Parathyroid adenoma (tissue), 2 donors: ENCODE measurements at regions not wholly inside any gene's neighbourhood (a gene's known extent, or its start where the extent isn't known, plus 50 kb on each side); places are given as distances from the start of the nearest gene placed in this dataset.

ENCODE experiments used
- H2AFZ ChIP-seq: fragments of 300-600 bp; sonication (generic); one replicate; pipeline ENCODE4 v1.7.0; 2017; ENCODE audit warnings: antibody characterized with exemption, mild to moderate bottlenecking
- H3K27ac ChIP-seq: fragments of 300-600 bp; sonication (generic); one replicate; pipeline ENCODE4 v1.7.0; 2017
- H3K27me3 ChIP-seq: fragments of 300-600 bp; sonication (generic); one replicate; pipeline ENCODE4 v1.7.0; 2017; ENCODE audit warnings: low read length; ENCODE audit not compliant: control insufficient read depth, insufficient read depth
- H3K36me3 ChIP-seq: fragments of 300-600 bp; sonication (generic); one replicate; pipeline ENCODE4 v1.7.0; 2017; ENCODE audit warnings: low read length; ENCODE audit not compliant: control insufficient read depth, insufficient read depth
- H3K4me1 ChIP-seq: fragments of 300-600 bp; sonication (generic); one replicate; pipeline ENCODE4 v1.7.0; 2017; ENCODE audit warnings: control low read depth
- H3K4me2 ChIP-seq: fragments of 300-600 bp; sonication (generic); one replicate; pipeline ENCODE4 v1.7.0; 2017; ENCODE audit warnings: low read length
- H3K4me3 ChIP-seq: fragments of 300-600 bp; sonication (generic); one replicate; pipeline ENCODE4 v1.7.0; 2017; ENCODE audit warnings: low read depth, low read length
- H3K79me2 ChIP-seq: fragments of 300-600 bp; sonication (generic); one replicate; pipeline ENCODE4 v1.7.0; 2017; ENCODE audit warnings: control low read depth
- H3K9ac ChIP-seq: fragments of 300-600 bp; sonication (generic); one replicate; pipeline ENCODE4 v1.7.0; 2017; ENCODE audit warnings: mild to moderate bottlenecking
- H3K9me3 ChIP-seq: fragments of 300-600 bp; sonication (generic); one replicate; pipeline ENCODE4 v1.7.0; 2017; ENCODE audit warnings: low read length; ENCODE audit not compliant: control insufficient read depth
- TF ChIP-seq, protein P1 (sequence below): fragments of 300-600 bp; sonication (generic); IDR thresholded peaks from one replicate; pipeline ENCODE4 v1.7.0; 2017; ENCODE audit warnings: antibody characterized with exemption, mild to moderate bottlenecking
- donor health status: primary hyperparathyroidism.

DNA sequence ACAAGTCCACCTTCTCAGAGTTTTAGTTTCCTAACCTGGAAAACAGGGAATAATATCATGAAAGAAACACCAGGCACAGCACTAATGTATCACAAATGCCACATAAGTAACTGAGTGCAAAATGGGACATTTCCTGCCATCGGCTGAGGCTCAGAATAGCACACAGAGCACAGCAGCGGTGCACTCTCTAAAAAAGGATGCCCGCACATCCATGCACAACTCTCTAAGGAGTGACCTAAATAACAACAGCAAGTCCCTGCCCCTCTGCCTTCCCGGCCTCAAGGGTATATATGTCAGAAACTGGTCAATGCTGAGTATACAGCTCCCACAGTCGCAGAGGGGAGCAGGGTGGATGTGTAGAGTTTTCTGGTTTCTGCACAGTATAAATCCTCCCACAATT is 100.1 kb upstream of the ERG start:
- no peaks in the 10 kb centered on the region for H3K9me3 ChIP-seq
- H3K27ac ChIP-seq = no peak overlapping the region
- H3K4me3 ChIP-seq = no peak overlapping the region
- no peak overlapping the region for H2AFZ ChIP-seq
- no peak overlapping the region for H3K4me2 ChIP-seq
- no peaks in the 10 kb centered on the region for H3K36me3 ChIP-seq
- H3K27me3 ChIP-seq = no peaks in the 10 kb centered on the region
- H3K79me2 ChIP-seq = no peaks in the 10 kb centered on the region
- H3K9ac ChIP-seq = no peak overlapping the region
- no peaks in the 10 kb centered on the region for H3K4me1 ChIP-seq
- TF ChIP-seq, protein P1, sequence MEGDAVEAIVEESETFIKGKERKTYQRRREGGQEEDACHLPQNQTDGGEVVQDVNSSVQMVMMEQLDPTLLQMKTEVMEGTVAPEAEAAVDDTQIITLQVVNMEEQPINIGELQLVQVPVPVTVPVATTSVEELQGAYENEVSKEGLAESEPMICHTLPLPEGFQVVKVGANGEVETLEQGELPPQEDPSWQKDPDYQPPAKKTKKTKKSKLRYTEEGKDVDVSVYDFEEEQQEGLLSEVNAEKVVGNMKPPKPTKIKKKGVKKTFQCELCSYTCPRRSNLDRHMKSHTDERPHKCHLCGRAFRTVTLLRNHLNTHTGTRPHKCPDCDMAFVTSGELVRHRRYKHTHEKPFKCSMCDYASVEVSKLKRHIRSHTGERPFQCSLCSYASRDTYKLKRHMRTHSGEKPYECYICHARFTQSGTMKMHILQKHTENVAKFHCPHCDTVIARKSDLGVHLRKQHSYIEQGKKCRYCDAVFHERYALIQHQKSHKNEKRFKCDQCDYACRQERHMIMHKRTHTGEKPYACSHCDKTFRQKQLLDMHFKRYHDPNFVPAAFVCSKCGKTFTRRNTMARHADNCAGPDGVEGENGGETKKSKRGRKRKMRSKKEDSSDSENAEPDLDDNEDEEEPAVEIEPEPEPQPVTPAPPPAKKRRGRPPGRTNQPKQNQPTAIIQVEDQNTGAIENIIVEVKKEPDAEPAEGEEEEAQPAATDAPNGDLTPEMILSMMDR = no peak

DNA sequence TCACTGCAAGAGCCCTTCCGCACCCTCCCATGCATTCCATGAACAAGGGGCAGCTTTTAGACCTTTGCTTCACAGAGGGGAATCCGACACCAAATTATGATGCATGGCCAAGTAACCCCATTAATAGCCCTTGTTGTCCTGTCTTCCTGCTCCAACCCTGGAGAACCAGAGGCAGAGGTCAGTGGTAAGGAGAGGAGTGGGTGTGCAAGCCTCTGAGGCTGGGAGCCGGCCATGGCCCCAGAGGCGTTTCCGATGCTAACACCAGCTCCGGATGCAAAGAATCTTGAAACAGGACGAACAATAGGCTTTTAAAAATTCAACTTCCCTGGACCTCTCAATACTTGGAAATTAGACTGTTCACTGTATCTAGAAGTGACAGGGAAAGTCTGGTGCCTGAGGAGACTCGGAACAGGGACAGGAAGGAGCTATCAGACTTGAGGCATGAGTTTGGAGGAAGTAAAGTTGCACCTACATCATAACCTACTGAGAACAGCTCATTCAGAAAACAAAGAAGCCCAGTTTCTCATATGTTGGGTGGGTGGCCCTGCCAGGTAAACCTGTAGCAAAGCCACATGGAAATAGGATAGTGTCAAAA is 101.2 kb upstream of the ERG start:
- Histone ChIP-seq H3K9me3 (no peaks in the 10 kb centered on the region), H3K9ac (no peak overlapping the region), H2AFZ (no peak overlapping the region), H3K36me3 (no peaks in the 10 kb centered on the region), H3K79me2 (no peaks in the 10 kb centered on the region), H3K4me3 (no peak overlapping the region), H3K4me2 (no peak overlapping the region), H3K4me1 (no peaks in the 10 kb centered on the region), H3K27me3 (no peaks in the 10 kb centered on the region), H3K27ac (no peak overlapping the region)
- TF ChIP-seq, protein P1 = no peak

DNA sequence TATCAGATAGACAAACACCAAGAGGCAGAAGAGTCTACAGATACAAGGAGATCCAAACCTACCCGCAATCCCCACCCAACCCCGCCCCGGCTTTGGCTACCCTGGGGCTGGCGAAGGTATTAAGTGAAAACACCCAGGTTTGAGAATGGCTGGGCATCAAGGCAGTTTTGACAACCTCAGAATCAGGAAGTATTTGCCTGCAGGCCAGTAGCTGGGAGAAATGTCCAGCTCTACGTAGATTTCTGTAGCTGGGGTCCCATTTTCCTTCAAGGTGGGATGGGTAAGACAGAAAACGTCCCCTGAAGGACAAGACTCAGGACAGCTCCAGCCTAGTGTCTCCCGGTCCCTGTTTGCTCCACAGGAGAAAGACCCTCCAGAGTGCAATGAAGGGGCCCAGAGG is 101.8 kb upstream of the ERG start:
- Histone ChIP-seq H3K9me3 (no peaks in the 10 kb centered on the region), H3K4me2 (no peak overlapping the region), H3K4me3 (no peak overlapping the region), H3K27me3 (no peaks in the 10 kb centered on the region), H3K4me1 (no peaks in the 10 kb centered on the region), H3K9ac (no peak overlapping the region), H3K36me3 (no peaks in the 10 kb centered on the region), H2AFZ (no peak overlapping the region), H3K79me2 (no peaks in the 10 kb centered on the region), H3K27ac (no peak overlapping the region)
- TF ChIP-seq, protein P1 = no peak

DNA sequence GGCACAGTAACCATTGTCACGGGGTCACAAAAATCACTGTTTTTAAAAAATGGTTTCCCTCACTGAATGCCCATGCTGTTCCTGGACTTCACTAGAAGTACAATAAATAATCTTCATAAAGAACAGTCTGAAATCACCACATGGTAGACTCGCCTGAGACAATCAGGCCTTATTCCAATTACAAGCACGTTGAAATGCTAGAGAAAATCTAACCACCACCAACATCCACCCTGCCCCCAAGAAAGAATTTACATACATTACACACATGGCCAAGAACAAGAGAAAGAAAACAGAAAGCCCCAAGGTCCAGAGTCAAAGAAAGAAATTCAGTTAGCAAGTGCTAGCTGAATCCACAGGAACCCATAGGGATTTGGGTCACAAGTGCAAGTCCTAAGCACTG is 107.0 kb upstream of the ERG start:
- no peaks in the 10 kb centered on the region for H3K36me3 ChIP-seq
- no peaks in the 10 kb centered on the region for H3K79me2 ChIP-seq
- H3K9me3 ChIP-seq = no peaks in the 10 kb centered on the region
- no peak overlapping the region for H3K4me3 ChIP-seq
- H3K9ac ChIP-seq = no peak overlapping the region
- TF ChIP-seq, protein P1 = no peak
- H3K27ac ChIP-seq = no peak overlapping the region
- H2AFZ ChIP-seq = no peak overlapping the region
- no peaks in the 10 kb centered on the region for H3K4me1 ChIP-seq
- no peaks in the 10 kb centered on the region for H3K27me3 ChIP-seq
- H3K4me2 ChIP-seq = no peak overlapping the region

DNA sequence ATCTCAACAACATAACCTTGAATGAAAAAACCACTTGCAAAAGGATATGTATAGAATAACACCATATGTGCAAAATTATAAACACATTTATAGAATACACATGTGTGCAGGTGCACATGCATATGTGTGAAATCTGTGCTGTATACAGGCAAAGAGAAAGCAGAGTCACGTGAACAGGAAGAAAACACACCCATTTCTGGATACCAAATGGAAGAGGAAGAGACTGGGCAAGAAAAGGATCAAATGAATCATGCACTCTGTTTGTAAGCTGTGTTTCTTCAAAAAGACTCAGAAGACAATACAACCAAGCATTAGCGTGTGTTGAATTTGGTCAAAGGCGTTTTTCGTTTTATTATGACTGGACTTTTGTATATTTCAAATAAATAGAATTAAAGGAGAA is 111.3 kb upstream of the ERG start:
- Histone ChIP-seq H3K79me2 (no peaks in the 10 kb centered on the region), H3K4me1 (no peaks in the 10 kb centered on the region), H3K27ac (no peak overlapping the region), H3K9me3 (no peaks in the 10 kb centered on the region), H3K9ac (no peak overlapping the region), H3K4me3 (no peak overlapping the region), H3K27me3 (no peaks in the 10 kb centered on the region), H2AFZ (no peak overlapping the region), H3K36me3 (no peaks in the 10 kb centered on the region), H3K4me2 (no peak overlapping the region)
- TF ChIP-seq, protein P1 = no peak
